Activated T-helper 1 cell treated with anti-CD3 and anti-CD28 coated beads, Interleukin-12 subunit alpha, Interleukin-12 subunit beta, Interleukin-2, Interleukin-4 antibody, amounts not matched to agents 30 ng/mL and 10 ng/mL and 1 ng/mL, durations not matched to agents 14 hours and 24 hours and 36 hours (primary cell): ENCODE measurements at regions not wholly inside any gene's neighbourhood (a gene's known extent, or its start where the extent isn't known, plus 50 kb on each side); places are given as distances from the start of the nearest gene placed in this dataset.
"Not testable (repeated sequence)": the region's sequence is repeated elsewhere in the genome, so short reads cannot be mapped to it uniquely, and the experiment has no call there.

ENCODE experiments used
- DNase-seq: peaks from one replicate; pipeline ENCODE4 v3.0.0; 2021; ENCODE audit warnings: low spot score
- H3K27ac Mint-ChIP-seq: one replicate; pipeline ENCODE4 v1.8.0; 2021; ENCODE audit warnings: mild to moderate bottlenecking, mixed read lengths
- H3K27me3 Mint-ChIP-seq: one replicate; pipeline ENCODE4 v1.8.0; 2022; ENCODE audit warnings: mild to moderate bottlenecking, moderate library complexity, mixed read lengths; ENCODE audit not compliant: insufficient read depth
- H3K36me3 Mint-ChIP-seq: one replicate; pipeline ENCODE4 v1.8.0; 2021; ENCODE audit warnings: low read depth, mixed read lengths
- H3K4me1 Mint-ChIP-seq: one replicate; pipeline ENCODE4 v1.8.0; 2021; ENCODE audit warnings: low read depth, mixed read lengths
- H3K4me3 Mint-ChIP-seq: one replicate; pipeline ENCODE4 v1.8.0; 2021; ENCODE audit warnings: mild to moderate bottlenecking, moderate library complexity, mixed read lengths
- H3K9me3 Mint-ChIP-seq: one replicate; pipeline ENCODE4 v1.8.0; 2021; ENCODE audit warnings: mixed read lengths
- intact Hi-C: fragments of 100-400 bp; cut with micrococcal nuclease; formaldehyde crosslinking; loops from one replicate; pipeline ENCODE4 v1.15.1; 2024

- DNase-seq: no peak
- H3K27me3 Mint-ChIP-seq: no peaks in the 10 kb centered on the region
- H3K4me1 Mint-ChIP-seq: no peaks in the 10 kb centered on the region
- no peaks in the 10 kb centered on the region for H3K9me3 Mint-ChIP-seq
- H3K4me3 Mint-ChIP-seq: no peak overlapping the region
- no peak overlapping the region for H3K27ac Mint-ChIP-seq
- intact Hi-C loops: no loop called here
- no peaks in the 10 kb centered on the region for H3K36me3 Mint-ChIP-seq
Measured at GRCh38 chrX:4656419-4656818, 943.0 kb upstream of the PRKX start.

GRCh38 chrX:4655743-4656142, 942.3 kb upstream of the PRKX start:
- no peaks in the 10 kb centered on the region for H3K4me1 Mint-ChIP-seq
- no peaks in the 10 kb centered on the region for H3K36me3 Mint-ChIP-seq
- H3K27ac Mint-ChIP-seq: no peak overlapping the region
- no peaks in the 10 kb centered on the region for H3K27me3 Mint-ChIP-seq
- H3K9me3 Mint-ChIP-seq: no peaks in the 10 kb centered on the region
- intact Hi-C loops: no loop called here
- DNase-seq: no peak
- H3K4me3 Mint-ChIP-seq: no peak overlapping the region

- Mint-ChIP-seq H3K4me1 (no peaks in the 10 kb centered on the region), H3K27ac (no peak overlapping the region), H3K36me3 (no peaks in the 10 kb centered on the region), H3K27me3 (no peaks in the 10 kb centered on the region), H3K9me3 (no peaks in the 10 kb centered on the region), H3K4me3 (no peak overlapping the region)
- no peak for DNase-seq
- intact Hi-C loops: no loop called here
Measured at GRCh38 chrX:4642114-4642513, 928.7 kb upstream of the PRKX start.

- Mint-ChIP-seq H3K27ac (no peak overlapping the region), H3K4me1 (no peaks in the 10 kb centered on the region)
- intact Hi-C loops: no loop called here
Measured at GRCh38 chrX:4638036-4638435, 924.6 kb upstream of the PRKX start.

GRCh38 chrX:4627414-4627813, 914.0 kb upstream of the PRKX start:
- H3K4me3 Mint-ChIP-seq: no peak overlapping the region
- intact Hi-C loops: no loop called here
- no peaks in the 10 kb centered on the region for H3K36me3 Mint-ChIP-seq
- H3K27ac Mint-ChIP-seq: no peak overlapping the region
- no peak for DNase-seq
- no peaks in the 10 kb centered on the region for H3K4me1 Mint-ChIP-seq
- no peaks in the 10 kb centered on the region for H3K27me3 Mint-ChIP-seq
- H3K9me3 Mint-ChIP-seq: no peaks in the 10 kb centered on the region

More at GRCh38 chrX:4638036-4638435, 924.6 kb upstream of the PRKX start:
- DNase-seq: no peak
- Mint-ChIP-seq H3K4me3 (no peak overlapping the region), H3K27me3 (no peaks in the 10 kb centered on the region), H3K9me3 (no peaks in the 10 kb centered on the region), H3K36me3 (no peaks in the 10 kb centered on the region)

GRCh38 chrX:4622486-4623167, 909.2 kb upstream of the PRKX start:
- Mint-ChIP-seq H3K36me3 (no peaks in the 10 kb centered on the region), H3K27me3 (no peaks in the 10 kb centered on the region), H3K27ac (no peak overlapping the region), H3K9me3 (no peaks in the 10 kb centered on the region), H3K4me1 (no peaks in the 10 kb centered on the region), H3K4me3 (no peak overlapping the region)
- DNase-seq: no peak
- intact Hi-C loops: no loop called here

- H3K27ac Mint-ChIP-seq, H3K9me3 Mint-ChIP-seq, H3K4me1 Mint-ChIP-seq, DNase-seq, H3K36me3 Mint-ChIP-seq, H3K27me3 Mint-ChIP-seq, H3K4me3 Mint-ChIP-seq, intact Hi-C loops: not testable (repeated sequence)
Measured at GRCh38 chrX:4613651-4614050, 900.2 kb upstream of the PRKX start.

GRCh38 chrX:4588893-4589292, 875.4 kb upstream of the PRKX start:
- no peaks in the 10 kb centered on the region for H3K27me3 Mint-ChIP-seq
- intact Hi-C loops: no loop called here
- no peaks in the 10 kb centered on the region for H3K4me1 Mint-ChIP-seq
- no peaks in the 10 kb centered on the region for H3K36me3 Mint-ChIP-seq
- H3K27ac Mint-ChIP-seq: no peak overlapping the region
- H3K9me3 Mint-ChIP-seq: no peaks in the 10 kb centered on the region
- no peak for DNase-seq
- H3K4me3 Mint-ChIP-seq: no peak overlapping the region

GRCh38 chrX:4588466-4588865, 875.0 kb upstream of the PRKX start:
- Mint-ChIP-seq H3K27ac (no peak overlapping the region), H3K36me3 (no peaks in the 10 kb centered on the region), H3K9me3 (no peaks in the 10 kb centered on the region), H3K4me3 (no peak overlapping the region), H3K4me1 (no peaks in the 10 kb centered on the region), H3K27me3 (no peaks in the 10 kb centered on the region)
- no peak for DNase-seq
- intact Hi-C loops: no loop called here

- Mint-ChIP-seq H3K4me1 (no peaks in the 10 kb centered on the region), H3K27me3 (no peaks in the 10 kb centered on the region), H3K9me3 (no peaks in the 10 kb centered on the region), H3K36me3 (no peaks in the 10 kb centered on the region), H3K4me3 (no peak overlapping the region), H3K27ac (no peak overlapping the region)
- intact Hi-C loops: no loop called here
- no peak for DNase-seq
Measured at GRCh38 chrX:4588056-4588455, 874.6 kb upstream of the PRKX start.

- Mint-ChIP-seq H3K9me3 (no peaks in the 10 kb centered on the region), H3K27ac (no peak overlapping the region), H3K36me3 (no peaks in the 10 kb centered on the region)
Measured at GRCh38 chrX:4579999-4580398, 866.5 kb upstream of the PRKX start.

GRCh38 chrX:4579480-4579879, 866.0 kb upstream of the PRKX start:
- Mint-ChIP-seq H3K4me3 (no peak overlapping the region), H3K36me3 (no peaks in the 10 kb centered on the region), H3K4me1 (no peaks in the 10 kb centered on the region), H3K27me3 (no peaks in the 10 kb centered on the region), H3K9me3 (no peaks in the 10 kb centered on the region), H3K27ac (no peak overlapping the region)
- intact Hi-C loops: no loop called here
- DNase-seq: no peak

More at GRCh38 chrX:4579999-4580398, 866.5 kb upstream of the PRKX start:
- intact Hi-C loops: no loop called here
- Mint-ChIP-seq H3K4me3 (no peak overlapping the region), H3K4me1 (no peaks in the 10 kb centered on the region), H3K27me3 (no peaks in the 10 kb centered on the region)
- no peak for DNase-seq

- H3K9me3 Mint-ChIP-seq: no peaks in the 10 kb centered on the region
- H3K4me1 Mint-ChIP-seq: no peaks in the 10 kb centered on the region
- no peaks in the 10 kb centered on the region for H3K36me3 Mint-ChIP-seq
- no peak overlapping the region for H3K4me3 Mint-ChIP-seq
- no peak for DNase-seq
- no peaks in the 10 kb centered on the region for H3K27me3 Mint-ChIP-seq
- no peak overlapping the region for H3K27ac Mint-ChIP-seq
- intact Hi-C loops: no loop called here
Measured at GRCh38 chrX:4572691-4573090, 859.2 kb upstream of the PRKX start.

GRCh38 chrX:4570151-4570550, 856.7 kb upstream of the PRKX start:
- DNase-seq: no peak
- intact Hi-C loops: no loop called here
- H3K4me3 Mint-ChIP-seq: no peak overlapping the region
- H3K36me3 Mint-ChIP-seq: no peaks in the 10 kb centered on the region
- H3K4me1 Mint-ChIP-seq: no peaks in the 10 kb centered on the region
- no peaks in the 10 kb centered on the region for H3K9me3 Mint-ChIP-seq
- H3K27ac Mint-ChIP-seq: no peak overlapping the region
- no peaks in the 10 kb centered on the region for H3K27me3 Mint-ChIP-seq
